Vagina (tissue), 2 donors: ENCODE measurements at regions not wholly inside any gene's neighbourhood (a gene's known extent, or its start where the extent isn't known, plus 50 kb on each side); places are given as distances from the start of the nearest gene placed in this dataset.

Experiments
- DNase-seq, 2 donors: peaks; one replicate each; pipeline ENCODE4 v3.0.0-alpha.2; 2017; ENCODE audit errors: extremely low spot score in 2 of 2
- H3K27ac ChIP-seq: fragments of 200-600 bp; sonication (generic); one replicate; pipeline ENCODE4 v1.5.1; 2019
- H3K27me3 ChIP-seq: fragments of 200-600 bp; sonication (generic); one replicate; pipeline ENCODE4 v1.5.1; 2019
- H3K36me3 ChIP-seq, 2 donors: fragments of 200-600 bp; sonication (generic); one replicate each; pipeline ENCODE4 v1.5.1; 2017 to 2019
- H3K4me1 ChIP-seq: fragments of 200-600 bp; sonication (generic); one replicate; pipeline ENCODE4 v1.5.1; 2019
- H3K4me3 ChIP-seq, 2 donors: fragments of 200-600 bp; sonication (generic); 1 replicate in 1 of 2; 2 replicates in 1 of 2; pipeline ENCODE4 v1.5.1; 2016 to 2019
- H3K9me3 ChIP-seq: fragments of 200-600 bp; sonication (generic); one replicate; pipeline ENCODE4 v1.5.1; 2019
- CTCF ChIP-seq, 3 experiments: fragments of 450-650 bp in 2 of 3; fragments of 200-600 bp in 1 of 3; sonication (generic) in 1 of 3; IDR thresholded peaks; one replicate each; pipeline ENCODE4 v1.5.1; 2017 to 2019; ENCODE audit warnings: antibody characterized with exemption in 3 of 3, mild to moderate bottlenecking in 2 of 3, moderate library complexity in 2 of 3
- POLR2A ChIP-seq, 2 donors: fragments of 450-650 bp; IDR thresholded peaks; one replicate each; pipeline ENCODE4 v1.6.1; 2017; ENCODE audit warnings: antibody characterized with exemption in 2 of 2, mild to moderate bottlenecking in 2 of 2, moderate library complexity in 2 of 2
- POLR2AphosphoS5 ChIP-seq, 2 donors: sonication (generic); formaldehyde crosslinking; IDR thresholded peaks; one replicate each; pipeline ENCODE4 v1.9.0; 2017; ENCODE audit warnings: antibody characterized with exemption in 2 of 2, mild to moderate bottlenecking in 2 of 2, low read depth in 1 of 2; ENCODE audit not compliant: insufficient read depth in 1 of 2
- intact Hi-C: fragments of 100-400 bp; cut with DNase I; formaldehyde crosslinking; loops from one replicate; pipeline ENCODE4 v1.15.1; 2023

DNA sequence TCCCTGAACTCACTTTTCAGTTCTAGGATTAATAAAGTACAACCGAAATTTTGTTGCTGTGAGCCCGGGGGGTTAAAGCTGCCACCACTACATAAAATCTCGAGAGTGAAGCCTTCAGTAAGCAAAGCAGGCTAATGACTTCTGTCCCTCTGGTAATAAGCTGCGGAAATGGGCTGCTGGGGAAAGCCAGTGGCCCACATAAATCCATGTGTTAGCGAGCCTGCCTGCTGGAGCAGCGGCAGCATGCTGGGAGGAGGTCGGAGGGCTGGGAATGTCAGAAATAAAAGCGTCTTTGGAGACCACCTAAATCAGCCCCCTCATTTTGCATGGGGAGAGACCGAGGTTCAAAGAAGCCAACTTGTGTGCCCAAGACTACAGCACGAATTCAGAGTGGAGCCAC lies 371.7 kb downstream of the TNS1 start:
- no peak for DNase-seq
- Histone ChIP-seq H3K9me3 (no peaks in the 10 kb centered on the region), H3K4me3 (no peak overlapping the region), H3K27me3 (no peaks in the 10 kb centered on the region), H3K4me1 (peaks cover 9% of the 10 kb centered on the region), H3K27ac (no peak overlapping the region), H3K36me3 (no peaks in the 10 kb centered on the region)
- intact Hi-C loops, result no loop called here
- TF ChIP-seq CTCF (IDR thresholded peaks at IDR 0.05) (no peak), POLR2A (IDR thresholded peaks at IDR 0.05) (no peak), POLR2AphosphoS5 (IDR thresholded peaks at IDR 0.05; ENCODE audit: insufficient read depth in 1 of 2, low read depth in 1 of 2) (no peak)

- peak overlapping the region; percentile 46 for H3K27ac ChIP-seq
- peaks cover 19% of the 10 kb centered on the region for H3K4me1 ChIP-seq
- intact Hi-C loops, result no loop called here
Measured at GRCh38 chr2:217629347-217629746, 373.4 kb downstream of the TNS1 start.

DNA sequence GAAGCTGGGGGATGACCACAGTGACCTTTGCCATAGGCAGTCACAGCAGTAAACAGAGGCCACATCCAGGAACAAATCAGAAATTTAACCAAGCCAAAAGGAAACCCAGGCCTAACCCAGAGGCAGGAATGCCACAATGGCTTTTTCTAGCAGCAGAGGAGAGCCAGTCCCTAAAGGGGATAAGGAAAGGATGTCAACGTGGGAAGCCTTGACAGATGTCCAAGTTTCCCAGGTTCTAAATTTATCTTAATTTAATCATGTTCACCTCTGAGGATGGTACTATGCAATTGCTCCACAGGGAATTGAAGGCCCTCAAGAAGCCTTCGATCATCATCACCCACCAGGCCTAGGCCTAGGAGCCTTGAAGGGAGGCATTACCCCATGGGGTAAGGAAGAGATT lies 374.7 kb downstream of the TNS1 start:
- intact Hi-C loops, result no loop called here
- H3K27ac ChIP-seq, result peak overlapping the region; percentile 46
- DNase-seq, result no peak

More at GRCh38 chr2:217629347-217629746, 373.4 kb downstream of the TNS1 start:
- TF ChIP-seq POLR2AphosphoS5 (IDR thresholded peaks at IDR 0.05; ENCODE audit: insufficient read depth in 1 of 2, low read depth in 1 of 2), result no peak
- TF ChIP-seq POLR2A (IDR thresholded peaks at IDR 0.05), result no peak
- TF ChIP-seq CTCF (IDR thresholded peaks at IDR 0.05), result no peak
- DNase-seq, result no peak
- H3K27me3 ChIP-seq, result no peaks in the 10 kb centered on the region
- H3K4me3 ChIP-seq, result no peak overlapping the region
- H3K9me3 ChIP-seq, result no peaks in the 10 kb centered on the region
- no peaks in the 10 kb centered on the region for H3K36me3 ChIP-seq

GRCh38 chr2:217626926-217627325 lies 375.9 kb downstream of the TNS1 start:
- DNase-seq, result no peak
- no peak overlapping the region for H3K27ac ChIP-seq
- H3K4me3 ChIP-seq, result no peak overlapping the region
- H3K36me3 ChIP-seq, result no peaks in the 10 kb centered on the region
- intact Hi-C loops, result no loop called here
- no peaks in the 10 kb centered on the region for H3K27me3 ChIP-seq
- peaks cover 35% of the 10 kb centered on the region for H3K4me1 ChIP-seq
- TF ChIP-seq POLR2A (IDR thresholded peaks at IDR 0.05) (no peak), CTCF (IDR thresholded peaks at IDR 0.05) (no peak), POLR2AphosphoS5 (IDR thresholded peaks at IDR 0.05; ENCODE audit: insufficient read depth in 1 of 2, low read depth in 1 of 2) (no peak)
- no peaks in the 10 kb centered on the region for H3K9me3 ChIP-seq

More for the DNA sequence above, 374.7 kb downstream of the TNS1 start:
- no peaks in the 10 kb centered on the region for H3K9me3 ChIP-seq
- H3K27me3 ChIP-seq, result no peaks in the 10 kb centered on the region
- H3K4me1 ChIP-seq, result peaks cover 23% of the 10 kb centered on the region
- no peak for TF ChIP-seq POLR2A (IDR thresholded peaks at IDR 0.05)
- no peak for TF ChIP-seq POLR2AphosphoS5 (IDR thresholded peaks at IDR 0.05; ENCODE audit: insufficient read depth in 1 of 2, low read depth in 1 of 2)
- TF ChIP-seq CTCF (IDR thresholded peaks at IDR 0.05), result no peak
- H3K4me3 ChIP-seq, result no peak overlapping the region
- no peaks in the 10 kb centered on the region for H3K36me3 ChIP-seq

DNA sequence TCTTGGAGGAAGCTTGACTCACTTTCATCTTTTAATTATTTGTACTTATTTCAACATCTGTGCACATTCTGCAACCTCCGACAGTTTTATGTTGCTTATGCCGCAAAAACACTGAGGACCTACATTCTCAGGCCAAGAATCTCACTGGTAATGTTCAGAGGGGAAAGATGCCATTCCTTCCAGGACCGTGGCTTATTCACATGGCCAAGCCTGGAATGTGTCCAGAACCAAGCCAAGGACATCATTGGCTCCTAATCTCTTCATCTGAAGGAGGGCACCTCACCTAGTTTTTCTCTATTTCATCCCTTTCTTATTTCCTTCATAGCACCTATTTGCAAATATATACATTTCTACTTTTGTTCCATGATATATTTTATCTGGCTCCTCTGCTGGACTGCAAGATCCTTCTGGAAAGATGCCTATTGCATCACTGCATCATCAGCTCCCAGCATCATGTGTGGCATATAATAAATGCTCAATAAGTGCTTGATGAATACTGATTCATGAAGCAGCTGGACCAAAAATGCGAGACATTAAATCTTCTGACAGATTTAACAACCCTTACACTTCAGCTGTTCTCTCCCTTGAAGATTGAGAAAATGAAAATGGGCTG lies 377.1 kb downstream of the TNS1 start:
- Histone ChIP-seq H3K9me3 (no peaks in the 10 kb centered on the region), H3K27me3 (no peaks in the 10 kb centered on the region), H3K36me3 (no peaks in the 10 kb centered on the region), H3K4me3 (no peak overlapping the region), H3K27ac (no peak overlapping the region), H3K4me1 (peaks cover 41% of the 10 kb centered on the region)
- no peak for DNase-seq
- TF ChIP-seq CTCF (IDR thresholded peaks at IDR 0.05), result no peak
- TF ChIP-seq POLR2AphosphoS5 (IDR thresholded peaks at IDR 0.05; ENCODE audit: insufficient read depth in 1 of 2, low read depth in 1 of 2), result peak; percentile 27 to 62
- intact Hi-C loops, result no loop called here
